ENCODE measurements at regions not wholly inside any gene's neighbourhood (a gene's known extent, or its start where the extent isn't known, plus 50 kb on each side); places are given as distances from the start of the nearest gene placed in this dataset.

- no peak for TF ChIP-seq AR (CRISPR knock-in tag; IDR thresholded peaks at IDR 0.05)
- TF ChIP-seq SMAD4 (CRISPR knock-in tag; IDR thresholded peaks at IDR 0.05): no peak
- TF ChIP-seq ATF6 (CRISPR knock-in tag; IDR thresholded peaks at IDR 0.05): no peak
- TF ChIP-seq ZNF263 (CRISPR knock-in tag; IDR thresholded peaks at IDR 0.05; ENCODE audit: low read depth): no peak
- no peak for TF ChIP-seq ZNF423 (CRISPR knock-in tag; IDR thresholded peaks at IDR 0.05)
- no peak for TF ChIP-seq IRF2 (CRISPR knock-in tag; IDR thresholded peaks at IDR 0.05; ENCODE audit: borderline replicate concordance, low read depth)
- TF ChIP-seq ZMAT4 (CRISPR knock-in tag; IDR thresholded peaks at IDR 0.05): no peak
- no peak for TF ChIP-seq GTF2I (CRISPR knock-in tag; conservative IDR thresholded peaks at IDR 0.05)
- TF ChIP-seq USF2 (CRISPR knock-in tag; IDR thresholded peaks at IDR 0.05): no peak
- TF ChIP-seq ZNF317 (CRISPR knock-in tag; IDR thresholded peaks at IDR 0.05; ENCODE audit: borderline replicate concordance, low read depth): no peak
- no peak for TF ChIP-seq EMX1 (CRISPR knock-in tag; IDR thresholded peaks at IDR 0.05)
- TF ChIP-seq, protein P1, sequence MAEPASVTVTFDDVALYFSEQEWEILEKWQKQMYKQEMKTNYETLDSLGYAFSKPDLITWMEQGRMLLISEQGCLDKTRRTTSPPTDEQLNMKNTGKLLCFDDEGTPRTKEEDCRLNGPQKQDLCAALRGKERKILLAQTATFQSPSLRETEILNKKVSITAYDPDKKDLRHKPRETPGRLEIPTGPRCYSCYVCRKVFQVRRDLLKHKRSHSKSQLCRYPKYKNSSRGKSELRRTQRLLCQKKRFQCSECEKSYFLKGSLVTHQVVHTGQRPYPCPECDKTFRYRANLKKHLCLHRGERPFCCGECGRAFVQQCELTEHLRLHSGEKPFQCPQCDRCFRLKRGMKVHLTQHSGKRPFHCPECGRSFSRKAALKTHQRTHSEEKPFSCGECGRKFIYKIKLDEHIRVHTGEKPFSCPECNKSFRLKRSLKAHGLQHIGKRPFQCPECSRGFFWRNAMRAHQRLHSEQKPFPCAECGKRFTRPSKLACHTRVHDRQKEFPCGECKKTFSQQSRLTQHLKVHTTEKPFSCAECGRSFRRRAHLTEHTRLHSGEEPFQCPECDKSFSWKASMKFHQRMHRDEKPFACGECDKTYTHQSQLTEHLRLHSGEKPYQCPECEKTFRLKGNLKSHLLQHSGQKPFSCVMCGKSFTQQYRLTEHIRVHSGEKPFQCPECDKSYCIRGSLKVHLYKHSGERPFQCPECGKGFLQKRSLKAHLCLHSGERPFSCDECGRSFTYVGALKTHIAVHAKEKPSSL (CRISPR knock-in tag; conservative IDR thresholded peaks at IDR 0.05): no peak
- no peak for TF ChIP-seq ZNF121 (CRISPR knock-in tag; IDR thresholded peaks at IDR 0.05)
- TF ChIP-seq, protein P2, sequence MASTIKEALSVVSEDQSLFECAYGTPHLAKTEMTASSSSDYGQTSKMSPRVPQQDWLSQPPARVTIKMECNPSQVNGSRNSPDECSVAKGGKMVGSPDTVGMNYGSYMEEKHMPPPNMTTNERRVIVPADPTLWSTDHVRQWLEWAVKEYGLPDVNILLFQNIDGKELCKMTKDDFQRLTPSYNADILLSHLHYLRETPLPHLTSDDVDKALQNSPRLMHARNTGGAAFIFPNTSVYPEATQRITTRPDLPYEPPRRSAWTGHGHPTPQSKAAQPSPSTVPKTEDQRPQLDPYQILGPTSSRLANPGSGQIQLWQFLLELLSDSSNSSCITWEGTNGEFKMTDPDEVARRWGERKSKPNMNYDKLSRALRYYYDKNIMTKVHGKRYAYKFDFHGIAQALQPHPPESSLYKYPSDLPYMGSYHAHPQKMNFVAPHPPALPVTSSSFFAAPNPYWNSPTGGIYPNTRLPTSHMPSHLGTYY (CRISPR knock-in tag; IDR thresholded peaks at IDR 0.05): no peak
- no peak for TF ChIP-seq HMGA2 (CRISPR knock-in tag; IDR thresholded peaks at IDR 0.05)
- TF ChIP-seq FOXP1 (CRISPR knock-in tag; IDR thresholded peaks at IDR 0.05; ENCODE audit: borderline replicate concordance): no peak
These were observed 200.2 kb upstream of the SLITRK1 start (continued) for GRCh38 chr13:84082462-84082861.

- Mint-ChIP-seq H3K36me3 (peaks cover 6% of the 10 kb centered on the region; the same call in 1 of the 2 replicates), H3K27ac (no peak overlapping the region), H3K4me3 (no peak overlapping the region), H3K4me1 (peaks cover 5% of the 10 kb centered on the region), H3K27me3 (ENCODE audit: low read depth) (no peaks in the 10 kb centered on the region), H3K9me3 (peaks cover 11% of the 10 kb centered on the region)
- ATAC-seq (no peak; the same call in 1 of the 2 replicates), DNase-seq (ENCODE audit: low spot score) (no peak)
- CTCF ChIA-PET: no interaction called here
- TF ChIP-seq NR2C2 (CRISPR knock-in tag; IDR thresholded peaks at IDR 0.05) (no peak), FOXK1 (CRISPR knock-in tag; IDR thresholded peaks at IDR 0.05) (no peak), ATF2 (CRISPR knock-in tag; IDR thresholded peaks at IDR 0.05; ENCODE audit: borderline replicate concordance, low read depth) (no peak), TEAD4 (CRISPR knock-in tag; IDR thresholded peaks at IDR 0.05) (no peak)
- POLR2A ChIA-PET: interaction anchor here (0.6 kb wide), 1 partner anchor 454 kb away, joined by 6 read pairs; no protein-coding TSS in a partner anchor
These were observed 198.7 kb upstream of the SLITRK1 start for GRCh38 chr13:84080748-84081530.
